Jurkat, Clone E6-1 (cell line): ENCODE measurements at regions not wholly inside any gene's neighbourhood (a gene's known extent, or its start where the extent isn't known, plus 50 kb on each side); places are given as distances from the start of the nearest gene placed in this dataset.

ENCODE experiments used
- DNase-seq: peaks from one replicate; pipeline ENCODE4 v3.0.0-alpha.2; 2011; ENCODE audit warnings: low read depth, low spot score
- H3K4me3 ChIP-seq: 2 replicates; pipeline ENCODE4 v1.5.1; 2011; ENCODE audit warnings: mild to moderate bottlenecking, low read length, control low read depth, moderate library complexity

GRCh38 chr15:96223939-96224338 is 106.6 kb upstream of the NR2F2 start:
- DNase-seq, result no peak
- H3K4me3 ChIP-seq, result no peak overlapping the region

DNA sequence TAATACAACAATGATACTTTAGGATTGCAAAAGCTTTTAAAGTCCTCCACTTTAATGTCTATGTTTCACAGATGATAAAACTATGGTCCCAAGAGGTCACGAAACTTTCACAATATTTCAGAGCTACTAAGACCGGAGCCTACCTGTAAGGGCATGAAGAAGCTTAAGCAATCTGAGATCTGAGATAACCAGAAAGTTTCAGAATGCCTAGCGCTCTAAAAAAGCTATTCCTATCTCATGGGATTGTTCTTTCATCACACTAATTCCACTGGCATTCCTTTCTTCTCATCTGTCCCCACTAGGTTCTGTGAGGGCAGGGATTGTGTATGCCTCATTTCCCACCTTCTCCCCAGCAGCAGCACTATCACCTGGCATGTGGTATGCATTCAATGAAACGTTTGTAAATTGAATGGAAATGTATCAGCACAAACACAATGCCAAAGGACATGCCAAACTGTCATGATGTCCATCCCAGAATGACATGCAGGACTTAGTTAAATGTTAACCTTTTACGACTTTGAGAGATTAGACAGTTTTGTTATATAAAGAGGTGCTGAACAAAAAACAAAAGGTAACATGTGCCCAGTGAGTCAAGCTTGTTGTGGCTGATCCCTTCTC is 104.7 kb upstream of the NR2F2 start:
- DNase-seq, result no peak
- no peak overlapping the region for H3K4me3 ChIP-seq

- no peak for DNase-seq
These were observed 99.8 kb upstream of the NR2F2 start for GRCh38 chr15:96230526-96231181.

GRCh38 chr15:96232335-96232734 is 98.2 kb upstream of the NR2F2 start:
- H3K4me3 ChIP-seq, result no peak overlapping the region
- DNase-seq, result no peak

More at GRCh38 chr15:96230526-96231181, 99.8 kb upstream of the NR2F2 start:
- H3K4me3 ChIP-seq, result no peak overlapping the region

GRCh38 chr15:96234109-96234892 is 96.2 kb upstream of the NR2F2 start:
- DNase-seq, result no peak
- H3K4me3 ChIP-seq, result no peak overlapping the region

DNA sequence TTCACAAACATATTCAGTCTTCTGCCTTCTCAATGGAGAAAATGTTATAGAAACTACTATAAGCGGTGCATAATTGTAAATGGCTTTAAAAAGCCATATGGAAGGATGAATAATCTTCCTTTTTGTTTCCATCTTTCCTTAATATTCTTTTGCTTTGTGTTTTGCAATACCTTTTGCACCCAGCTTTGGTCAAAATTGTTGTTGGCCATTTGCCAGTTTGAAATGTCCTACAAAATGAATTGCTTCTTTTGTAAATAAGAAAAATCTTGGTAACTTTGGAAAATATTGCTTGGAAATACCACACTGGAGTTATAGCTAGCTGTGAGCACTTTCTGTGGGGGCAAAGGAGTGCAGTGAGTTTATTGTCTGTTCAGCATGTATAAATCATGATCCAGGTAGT is 93.5 kb upstream of the NR2F2 start:
- H3K4me3 ChIP-seq, result no peak overlapping the region
- no peak for DNase-seq

DNA sequence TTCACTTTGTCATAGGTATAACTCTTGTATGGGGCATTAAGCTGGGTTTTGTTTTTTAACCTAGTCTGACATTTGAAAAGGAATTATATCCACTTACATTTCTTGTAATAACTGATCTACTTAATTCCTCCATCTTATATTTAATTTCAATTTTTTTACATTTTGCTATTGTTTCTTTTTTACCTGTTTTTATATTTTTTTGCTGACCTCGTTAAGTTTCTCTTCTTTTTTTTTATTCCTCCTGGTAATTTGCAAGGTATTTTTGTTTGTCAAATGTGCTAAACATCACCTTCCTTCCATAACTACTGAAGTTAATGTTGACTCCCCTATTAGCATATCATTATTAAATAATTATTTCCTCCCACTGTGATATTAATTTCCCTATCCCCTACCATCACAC is 87.7 kb upstream of the NR2F2 start:
- no peak overlapping the region for H3K4me3 ChIP-seq
- DNase-seq, result no peak

DNA sequence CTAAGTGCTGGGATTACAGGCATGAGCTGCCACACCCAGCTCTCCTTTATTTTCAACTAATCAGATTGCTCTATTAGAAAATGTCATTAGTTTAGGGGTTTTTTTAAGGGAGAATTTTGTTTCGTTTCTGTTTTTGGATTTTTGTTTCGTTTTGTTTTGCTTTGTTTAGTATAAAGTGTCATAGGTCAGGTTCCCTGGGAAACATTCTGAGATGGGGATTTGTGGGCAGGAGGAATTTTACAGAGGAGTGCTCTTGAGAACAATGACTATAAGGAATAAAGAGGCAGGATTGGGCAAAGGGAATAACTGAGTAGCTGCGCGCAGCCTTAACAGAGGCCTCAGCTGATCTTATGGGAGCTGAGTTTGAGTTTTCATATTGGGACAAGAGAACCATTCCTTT is 86.8 kb upstream of the NR2F2 start:
- H3K4me3 ChIP-seq, result no peak overlapping the region
- no peak for DNase-seq

GRCh38 chr15:96245252-96245651 is 85.2 kb upstream of the NR2F2 start:
- no peak overlapping the region for H3K4me3 ChIP-seq
- no peak for DNase-seq

DNA sequence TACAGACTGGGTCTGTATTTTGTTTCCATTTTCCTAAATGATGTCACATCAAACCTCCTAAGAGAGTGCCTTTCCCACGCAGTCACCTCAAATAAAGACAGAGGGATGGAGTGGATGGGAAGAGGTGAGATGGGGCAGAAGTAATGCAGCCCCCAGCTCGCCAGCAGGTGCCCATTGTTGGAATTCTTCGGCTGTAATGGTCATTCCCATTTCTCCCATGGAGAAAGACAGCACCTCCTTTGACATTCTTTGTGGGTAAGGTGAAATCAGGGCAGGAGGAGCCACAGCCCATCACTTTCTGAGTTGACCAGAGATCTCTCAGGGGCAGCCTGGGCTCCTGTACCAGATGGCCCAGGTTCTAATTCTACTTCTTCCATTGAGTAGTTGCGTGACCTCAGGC is 84.4 kb upstream of the NR2F2 start:
- H3K4me3 ChIP-seq, result no peak overlapping the region

DNA sequence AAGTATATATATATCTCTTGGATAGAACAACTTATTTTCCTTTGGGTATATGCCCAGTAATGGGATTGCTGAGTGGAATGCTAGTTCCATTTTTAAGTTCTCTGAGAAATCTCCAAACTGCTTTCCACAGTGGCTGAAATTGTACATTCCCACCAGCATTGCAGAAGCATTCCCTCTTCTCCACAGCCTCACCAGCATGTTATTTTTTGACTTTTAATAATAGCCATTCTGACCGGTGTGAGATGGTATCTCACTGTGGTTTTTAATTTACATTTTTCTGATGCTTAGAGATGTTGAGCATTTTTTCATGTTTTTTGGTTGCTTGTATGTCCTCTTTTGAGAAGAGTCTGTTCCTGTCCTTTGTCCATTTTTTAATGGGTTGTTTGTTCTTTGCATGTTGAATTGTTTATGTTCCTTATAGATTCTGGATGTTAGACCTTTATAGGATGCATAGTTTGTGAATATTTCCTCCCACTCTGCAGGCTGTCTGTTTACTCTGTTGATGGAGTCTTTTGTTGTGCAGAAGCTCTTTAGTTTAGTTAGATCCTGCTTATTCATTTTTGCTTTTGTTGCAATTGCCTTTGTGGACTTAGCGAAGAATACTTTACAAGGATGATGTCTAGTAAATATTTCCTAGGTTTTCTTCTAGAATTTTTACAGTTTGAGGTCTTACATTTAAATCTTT is 82.7 kb upstream of the NR2F2 start:
- no peak for DNase-seq
- no peak overlapping the region for H3K4me3 ChIP-seq

More for the DNA sequence above, 84.4 kb upstream of the NR2F2 start:
- DNase-seq, result no peak

- no peak for DNase-seq
- no peak overlapping the region for H3K4me3 ChIP-seq
These were observed 78.4 kb upstream of the NR2F2 start for GRCh38 chr15:96252148-96252547.

DNA sequence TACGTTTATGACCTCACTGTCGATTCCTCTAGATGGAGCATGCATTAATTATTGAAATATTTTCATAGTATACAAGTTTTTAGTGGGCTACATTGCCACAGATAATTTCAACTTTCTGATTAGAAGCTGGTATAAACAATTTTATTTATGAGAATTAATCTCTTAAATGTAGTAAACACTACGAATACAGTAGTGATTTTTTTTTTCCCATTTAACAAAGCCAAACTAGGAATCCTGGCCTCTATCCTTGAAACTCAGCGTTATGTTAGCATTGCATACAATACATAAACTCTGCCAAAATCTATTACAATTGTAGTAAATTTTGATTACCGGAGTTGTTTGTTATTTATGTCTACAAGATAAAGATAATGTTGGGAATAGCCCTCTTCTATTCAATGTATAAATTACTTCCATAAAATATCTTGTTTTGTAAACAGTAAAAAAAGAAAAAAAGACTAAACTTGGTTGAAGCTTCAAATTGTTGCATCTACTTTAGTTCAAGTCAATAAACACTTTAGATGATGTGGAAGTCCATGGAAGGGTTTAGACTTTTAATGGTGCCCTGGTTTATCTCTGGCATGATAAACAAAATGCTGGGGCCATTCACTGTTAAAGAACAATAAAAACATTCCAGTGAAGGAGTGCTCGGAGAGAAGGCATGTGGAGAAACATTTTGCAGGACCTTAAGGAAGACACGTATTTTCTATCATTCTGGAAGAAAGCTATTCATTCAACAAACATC is 77.3 kb upstream of the NR2F2 start:
- no peak for DNase-seq
- H3K4me3 ChIP-seq, result no peak overlapping the region

DNA sequence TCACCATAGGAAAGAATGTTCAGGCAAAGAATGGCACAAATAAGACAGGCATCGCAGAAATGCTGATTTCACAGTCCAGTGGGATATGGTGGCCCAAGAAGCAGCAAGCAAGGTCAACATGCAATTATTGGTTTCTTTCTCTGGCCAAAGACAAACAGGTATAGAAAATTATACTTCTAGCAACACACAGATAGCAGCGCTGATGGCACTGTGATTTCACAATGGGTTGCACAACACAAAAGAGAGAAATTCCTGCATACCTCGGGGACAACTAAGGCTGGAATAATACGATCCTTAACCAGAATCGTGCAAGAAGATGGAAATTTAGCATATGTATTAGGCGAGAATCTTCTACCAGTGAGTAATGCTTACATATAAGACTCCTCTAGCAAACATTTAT is 76.3 kb upstream of the NR2F2 start:
- H3K4me3 ChIP-seq, result no peak overlapping the region
- DNase-seq, result no peak

- no peak for DNase-seq
- no peak overlapping the region for H3K4me3 ChIP-seq
These were observed 74.9 kb upstream of the NR2F2 start for GRCh38 chr15:96255599-96255998.

GRCh38 chr15:96261575-96262034 is 68.9 kb upstream of the NR2F2 start:
- DNase-seq, result no peak

GRCh38 chr15:96262097-96262496 is 68.4 kb upstream of the NR2F2 start:
- no peak for DNase-seq
- H3K4me3 ChIP-seq, result no peak overlapping the region

More at GRCh38 chr15:96261575-96262034, 68.9 kb upstream of the NR2F2 start:
- H3K4me3 ChIP-seq, result no peak overlapping the region

DNA sequence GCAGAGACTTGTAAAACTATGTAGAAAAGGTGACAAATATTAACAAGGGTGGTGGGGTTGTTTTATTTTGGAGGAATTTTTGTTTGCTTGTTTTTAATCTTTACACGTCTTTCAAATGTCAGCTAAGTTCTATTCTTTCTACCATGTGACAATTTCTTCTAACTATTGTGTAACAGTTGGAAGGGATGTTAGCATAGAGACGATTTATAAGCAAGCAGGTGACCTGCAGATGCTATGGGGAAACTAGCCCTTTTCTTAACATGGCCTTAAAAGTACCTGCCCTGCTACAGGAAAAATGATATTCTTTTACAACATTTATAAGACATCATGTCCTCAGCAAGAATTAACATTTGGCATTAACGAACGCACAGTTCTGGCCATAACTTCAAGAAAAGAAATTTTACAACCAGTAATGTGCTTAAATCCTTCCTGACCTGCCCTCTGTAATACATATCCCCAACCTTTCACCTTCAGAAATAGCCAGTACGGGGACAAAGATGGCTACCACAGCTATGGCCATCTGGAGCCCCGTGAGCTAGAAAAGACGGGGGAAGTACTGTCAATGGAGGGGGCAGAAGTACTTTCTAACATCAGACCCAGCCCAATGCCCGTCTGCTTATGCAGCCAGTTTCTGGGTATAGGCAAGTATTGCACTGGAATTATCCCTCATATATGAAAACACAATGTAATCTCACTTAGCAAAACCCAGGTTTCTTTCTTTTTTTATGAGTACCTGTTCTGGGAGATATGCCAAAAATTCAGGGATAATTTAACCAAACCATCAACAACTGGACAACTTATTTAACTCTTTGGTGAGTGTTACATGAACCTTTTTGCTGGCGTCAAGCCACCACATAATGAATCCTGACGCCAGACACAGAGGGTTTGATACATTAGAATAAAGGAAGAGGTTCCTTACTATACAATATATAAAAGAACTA is 67.7 kb upstream of the NR2F2 start:
- H3K4me3 ChIP-seq, result no peak overlapping the region
- no peak for DNase-seq
